ENCODE measurements at regions not wholly inside any gene's neighbourhood (a gene's known extent, or its start where the extent isn't known, plus 50 kb on each side); places are given as distances from the start of the nearest gene placed in this dataset.

DNA sequence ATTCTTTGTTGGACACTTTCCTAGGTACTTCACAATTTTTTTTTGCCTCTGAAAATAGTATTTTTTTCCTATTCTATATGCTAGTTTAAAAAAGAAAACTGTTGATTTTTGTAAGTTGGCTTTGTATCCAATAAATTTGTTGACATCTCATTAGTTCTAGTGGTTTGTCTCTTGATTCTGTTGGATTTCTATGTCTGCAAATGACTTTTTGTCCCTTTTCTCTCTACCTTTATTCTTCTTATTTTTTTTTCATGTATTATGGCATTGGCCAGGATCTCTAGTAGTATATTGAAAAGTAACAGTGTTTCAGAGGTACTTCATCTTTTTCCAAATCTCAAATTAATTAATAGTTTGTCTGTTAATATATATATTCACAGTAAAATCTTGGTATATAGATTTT is 59.1 kb upstream of the TSPAN11 start:
- H3K79me2 ChIP-seq (ENCODE audit: control insufficient read depth in 1 of 2, insufficient read depth in 2 of 2, low read length in 2 of 2) = no peaks in the 10 kb centered on the region
- H3K4me2 ChIP-seq (ENCODE audit: insufficient read depth in 1 of 2, low read depth in 2 of 2, low read length in 2 of 2) = no peak overlapping the region
- no peak overlapping the region for H3K18ac ChIP-seq (ENCODE audit: extremely low read depth, low read length)
- H2AK5ac ChIP-seq (ENCODE audit: low read depth, low read length) = no peak overlapping the region
- no peak overlapping the region for H4K91ac ChIP-seq (replicated peaks; ENCODE audit: insufficient read length, low read length)
- H4K20me1 ChIP-seq (replicated peaks in 1 of 2; ENCODE audit: control insufficient read depth in 1 of 2, insufficient read depth in 2 of 2, low read length in 2 of 2) = no peaks in the 10 kb centered on the region
- no peak overlapping the region for H2BK12ac ChIP-seq (ENCODE audit: low read depth, low read length)
- H3K4me1 ChIP-seq (replicated peaks in 1 of 4; ENCODE audit: control insufficient read depth in 3 of 4, insufficient read depth in 4 of 4, low read length in 3 of 4) = peaks cover 0 to 4% (median under 1%) of the 10 kb centered on the region in 4 experiments; a peak in 1 of 7 replicates
- H3K23ac ChIP-seq (ENCODE audit: insufficient read length) = no peak overlapping the region
- no peak overlapping the region for H3K27ac ChIP-seq (ENCODE audit: low read depth, low read length)
- H2BK120ac ChIP-seq (replicated peaks; ENCODE audit: low read depth, low read length) = no peak overlapping the region
- POLR2A ChIA-PET (ENCODE audit: partially characterized antibody) = no interaction called here
- no peak overlapping the region for H3K9ac ChIP-seq (replicated peaks in 1 of 4; ENCODE audit: extremely low read depth in 1 of 4, low read depth in 3 of 4, low read length in 3 of 4)
- no peak overlapping the region for H3K14ac ChIP-seq (ENCODE audit: insufficient read length)
- no peak overlapping the region for H2BK15ac ChIP-seq (ENCODE audit: low read length)
- no peak overlapping the region for H3K4ac ChIP-seq (replicated peaks; ENCODE audit: insufficient read length, low read depth, low read length)
- H2BK5ac ChIP-seq (ENCODE audit: low read depth, low read length) = no peak overlapping the region
- no peak overlapping the region for H2BK20ac ChIP-seq (ENCODE audit: low read length)
- DNase-seq (ENCODE audit: low read depth in 1 of 2, low spot score in 2 of 2) (no peak), FAIRE-seq (no peak)
- peaks cover 2 to 8% of the 10 kb centered on the region in 2 experiments; a peak in 1 of 4 replicates for H3K9me3 ChIP-seq (ENCODE audit: insufficient read depth in 2 of 2, low read depth in 1 of 2, low read length in 1 of 2)
- no peak overlapping the region for H2AFZ ChIP-seq (ENCODE audit: low read length)
- H3K27me3 ChIP-seq (replicated peaks in 1 of 4; ENCODE audit: control insufficient read depth in 3 of 4, extremely low read depth in 1 of 4, insufficient read depth in 3 of 4, low read length in 3 of 4) = no peaks in the 10 kb centered on the region; a peak in 1 of 7 replicates
- no peaks in the 10 kb centered on the region; the same call in 1 of the 2 replicates for H3K23me2 ChIP-seq (ENCODE audit: low read depth, low read length)
- CTCF ChIA-PET (ENCODE audit: partially characterized antibody) = interaction anchor here (0.8 kb wide), 1 partner anchor 89 kb away, joined by 3 read pairs; no protein-coding TSS in a partner anchor
- H4K5ac ChIP-seq (ENCODE audit: insufficient read length, low read depth, low read length) = no peak overlapping the region
- H3K4me3 ChIP-seq (ENCODE audit: extremely low read depth in 1 of 4, insufficient read depth in 2 of 4, low read depth in 3 of 4, low read length in 4 of 4) = no peak overlapping the region
- H3K56ac ChIP-seq (replicated peaks; ENCODE audit: insufficient read length, low read depth, low read length) = no peak overlapping the region
- H4K8ac ChIP-seq (ENCODE audit: extremely low read depth, insufficient read depth, low read length) = no peak overlapping the region
- no peaks in the 10 kb centered on the region for H3K79me1 ChIP-seq (ENCODE audit: low read depth, low read length)
- no peaks in the 10 kb centered on the region for H3K36me3 ChIP-seq (ENCODE audit: control insufficient read depth in 2 of 4, insufficient read depth in 4 of 4, low read length in 3 of 4)
- TF ChIP-seq POU5F1 (IDR thresholded peaks at IDR 0.05; ENCODE audit: low read depth, low read length) = no peak
- TF ChIP-seq CEBPB (IDR thresholded peaks at IDR 0.05; ENCODE audit: low read depth, low read length) = no peak
- no peak for TF ChIP-seq KDM4A (IDR thresholded peaks at IDR 0.05; ENCODE audit: low read depth, low read length, severe bottlenecking)
- no peak for TF ChIP-seq CBX5 (IDR thresholded peaks at IDR 0.05; ENCODE audit: low read depth, low read length)
- TF ChIP-seq, protein P1, sequence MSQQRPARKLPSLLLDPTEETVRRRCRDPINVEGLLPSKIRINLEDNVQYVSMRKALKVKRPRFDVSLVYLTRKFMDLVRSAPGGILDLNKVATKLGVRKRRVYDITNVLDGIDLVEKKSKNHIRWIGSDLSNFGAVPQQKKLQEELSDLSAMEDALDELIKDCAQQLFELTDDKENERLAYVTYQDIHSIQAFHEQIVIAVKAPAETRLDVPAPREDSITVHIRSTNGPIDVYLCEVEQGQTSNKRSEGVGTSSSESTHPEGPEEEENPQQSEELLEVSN (IDR thresholded peaks at IDR 0.05) = no peak
- TF ChIP-seq JUN (IDR thresholded peaks at IDR 0.05; ENCODE audit: low read depth, low read length) = no peak
- TF ChIP-seq CBX8 (IDR thresholded peaks at IDR 0.05; ENCODE audit: borderline replicate concordance, low read depth, low read length) = no peak
- TF ChIP-seq BRCA1 (IDR thresholded peaks at IDR 0.05; ENCODE audit: low read depth, low read length) = no peak
- TF ChIP-seq SP2 (IDR thresholded peaks at IDR 0.05; ENCODE audit: low read length) = no peak
- no peak for TF ChIP-seq YY1 (IDR thresholded peaks at IDR 0.05; ENCODE audit: low read depth, low read length)
- TF ChIP-seq TEAD4 (IDR thresholded peaks at IDR 0.05; ENCODE audit: low read depth, low read length) = no peak
- TF ChIP-seq TBP (IDR thresholded peaks at IDR 0.05; ENCODE audit: low read depth, low read length) = no peak
- TF ChIP-seq, protein P2, sequence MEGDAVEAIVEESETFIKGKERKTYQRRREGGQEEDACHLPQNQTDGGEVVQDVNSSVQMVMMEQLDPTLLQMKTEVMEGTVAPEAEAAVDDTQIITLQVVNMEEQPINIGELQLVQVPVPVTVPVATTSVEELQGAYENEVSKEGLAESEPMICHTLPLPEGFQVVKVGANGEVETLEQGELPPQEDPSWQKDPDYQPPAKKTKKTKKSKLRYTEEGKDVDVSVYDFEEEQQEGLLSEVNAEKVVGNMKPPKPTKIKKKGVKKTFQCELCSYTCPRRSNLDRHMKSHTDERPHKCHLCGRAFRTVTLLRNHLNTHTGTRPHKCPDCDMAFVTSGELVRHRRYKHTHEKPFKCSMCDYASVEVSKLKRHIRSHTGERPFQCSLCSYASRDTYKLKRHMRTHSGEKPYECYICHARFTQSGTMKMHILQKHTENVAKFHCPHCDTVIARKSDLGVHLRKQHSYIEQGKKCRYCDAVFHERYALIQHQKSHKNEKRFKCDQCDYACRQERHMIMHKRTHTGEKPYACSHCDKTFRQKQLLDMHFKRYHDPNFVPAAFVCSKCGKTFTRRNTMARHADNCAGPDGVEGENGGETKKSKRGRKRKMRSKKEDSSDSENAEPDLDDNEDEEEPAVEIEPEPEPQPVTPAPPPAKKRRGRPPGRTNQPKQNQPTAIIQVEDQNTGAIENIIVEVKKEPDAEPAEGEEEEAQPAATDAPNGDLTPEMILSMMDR (IDR thresholded peaks at IDR 0.05; ENCODE audit: control extremely low read depth in 1 of 3, insufficient read depth in 1 of 3, low read depth in 1 of 3, low read length in 3 of 3) = no peak
